ENCODE measurements at regions not wholly inside any gene's neighbourhood (a gene's known extent, or its start where the extent isn't known, plus 50 kb on each side); places are given as distances from the start of the nearest gene placed in this dataset.

DNA sequence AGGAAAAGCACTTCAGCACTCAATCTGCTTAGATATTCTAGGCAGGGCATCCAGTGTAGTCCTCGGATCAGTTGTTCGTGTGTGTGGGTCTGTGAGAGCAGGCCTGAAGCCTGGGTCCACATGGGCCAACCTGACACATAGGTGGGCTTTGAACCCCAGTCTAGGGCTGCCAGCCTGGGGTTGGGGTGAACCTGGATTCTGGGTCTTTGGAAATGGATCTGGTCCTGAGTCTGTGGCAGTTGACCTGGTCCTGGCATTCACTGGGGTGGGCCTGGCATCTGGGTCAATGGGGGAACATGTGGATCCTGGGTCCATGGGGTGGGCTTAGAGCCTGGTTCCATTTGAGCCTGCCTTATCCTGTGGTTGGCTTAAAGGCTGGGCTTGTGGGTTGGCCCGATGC lies 492.6 kb upstream of the MAN1A1 start:
- ChIA-PET CTCF (no interaction called here), POLR2A (no interaction called here)
- no peak overlapping the region for H3K4me2 ChIP-seq
- H3K36me3 ChIP-seq (replicated peaks in 1 of 2; ENCODE audit: control insufficient read depth in 1 of 2, insufficient read depth in 2 of 2, low read length in 1 of 2) = no peaks in the 10 kb centered on the region
- TF ChIP-seq GATA2 (CRISPR knock-in tag; IDR thresholded peaks at IDR 0.05) (no peak), FOSL2 (IDR thresholded peaks at IDR 0.05; ENCODE audit: borderline replicate concordance, low read depth) (no peak)
- TF ChIP-seq, protein P1, sequence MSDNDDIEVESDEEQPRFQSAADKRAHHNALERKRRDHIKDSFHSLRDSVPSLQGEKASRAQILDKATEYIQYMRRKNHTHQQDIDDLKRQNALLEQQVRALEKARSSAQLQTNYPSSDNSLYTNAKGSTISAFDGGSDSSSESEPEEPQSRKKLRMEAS (IDR thresholded peaks at IDR 0.05; ENCODE audit: low read depth) = no peak
- peaks cover 3% of the 10 kb centered on the region; the same call in 1 of the 2 replicates for H3K9me3 ChIP-seq
- H3K27ac ChIP-seq (ENCODE audit: low read depth in 2 of 2, low read length in 1 of 2) = no peak overlapping the region
- DNase-seq = no peak
- no peak overlapping the region for H3K4me3 ChIP-seq (ENCODE audit: low read depth in 2 of 2, low read length in 1 of 2)
- H3K4me1 ChIP-seq (ENCODE audit: control insufficient read depth in 1 of 2, insufficient read depth in 2 of 2, low read depth in 1 of 2, low read length in 1 of 2) = no peaks in the 10 kb centered on the region; a peak in 1 of 4 replicates
- 11% methylated on average over 2 of the region's 3 CpGs for WGBS (ENCODE audit: low lambda C conversion rate)
- H2AFZ ChIP-seq (ENCODE audit: low read depth) = no peak overlapping the region
- no peaks in the 10 kb centered on the region for H4K20me1 ChIP-seq (ENCODE audit: insufficient read depth)
- H3F3A ChIP-seq (replicated peaks; ENCODE audit: insufficient read depth) = no peaks in the 10 kb centered on the region
- no peaks in the 10 kb centered on the region for H3K27me3 ChIP-seq (ENCODE audit: insufficient read depth)
- H3K9me2 ChIP-seq = no peaks in the 10 kb centered on the region
- no peak overlapping the region for H3K9ac ChIP-seq
- no peaks in the 10 kb centered on the region for H3K79me2 ChIP-seq (ENCODE audit: insufficient read depth)

DNA sequence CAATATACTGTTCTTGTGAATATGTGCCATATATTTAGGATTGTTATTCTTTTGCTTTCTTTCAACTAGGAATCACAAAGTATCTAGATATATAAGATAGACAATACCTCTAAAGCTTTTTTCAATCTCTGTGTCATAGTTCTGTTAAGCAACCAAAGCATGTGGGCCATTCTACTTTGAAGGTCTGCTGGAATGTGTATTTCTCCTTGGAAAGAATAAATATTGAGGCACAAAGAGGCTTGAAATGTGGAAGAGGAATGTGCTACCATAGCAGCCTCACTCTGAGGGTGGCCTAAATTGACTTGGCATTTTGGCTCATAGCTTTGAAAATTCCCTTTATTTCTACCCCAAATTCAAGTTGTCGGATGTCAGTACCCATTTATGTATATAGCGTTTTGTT lies 488.5 kb upstream of the MAN1A1 start:
- Histone ChIP-seq H3K27ac (ENCODE audit: low read depth in 2 of 2, low read length in 1 of 2) (no peak overlapping the region), H3K4me1 (ENCODE audit: control insufficient read depth in 1 of 2, insufficient read depth in 2 of 2, low read depth in 1 of 2, low read length in 1 of 2) (no peaks in the 10 kb centered on the region), H3F3A (replicated peaks; ENCODE audit: insufficient read depth) (no peaks in the 10 kb centered on the region), H2AFZ (ENCODE audit: low read depth) (no peak overlapping the region), H3K9me2 (no peaks in the 10 kb centered on the region), H3K27me3 (ENCODE audit: insufficient read depth) (no peaks in the 10 kb centered on the region), H3K36me3 (replicated peaks in 1 of 2; ENCODE audit: control insufficient read depth in 1 of 2, insufficient read depth in 2 of 2, low read length in 1 of 2) (no peaks in the 10 kb centered on the region), H3K9me3 (peaks cover 3% of the 10 kb centered on the region; the same call in 1 of the 2 replicates), H3K4me2 (no peak overlapping the region), H4K20me1 (ENCODE audit: insufficient read depth) (no peaks in the 10 kb centered on the region), H3K4me3 (ENCODE audit: low read depth in 2 of 2, low read length in 1 of 2) (no peak overlapping the region), H3K9ac (no peak overlapping the region), H3K79me2 (ENCODE audit: insufficient read depth) (no peaks in the 10 kb centered on the region)
- ChIA-PET POLR2A (no interaction called here), CTCF (interaction anchor here (0.9 to 1.1 kb wide), 2 partner anchors 13 to 17 kb away, joined by 3 to 4 read pairs; no protein-coding TSS in a partner anchor)
- DNase-seq = no peak
- TF ChIP-seq CHD2 (IDR thresholded peaks at IDR 0.05; ENCODE audit: low read length, partially characterized antibody) (no peak), SMC3 (IDR thresholded peaks at IDR 0.05; ENCODE audit: low read depth, low read length) (no peak), GATA2 (CRISPR knock-in tag; IDR thresholded peaks at IDR 0.05) (no peak), FOSL2 (IDR thresholded peaks at IDR 0.05; ENCODE audit: borderline replicate concordance, low read depth) (no peak), MEF2A (IDR thresholded peaks at IDR 0.05; ENCODE audit: borderline replicate concordance, low read depth) (no peak)
- 79% methylated on average over 2 of the region's 2 CpGs for WGBS (ENCODE audit: low lambda C conversion rate)

DNA sequence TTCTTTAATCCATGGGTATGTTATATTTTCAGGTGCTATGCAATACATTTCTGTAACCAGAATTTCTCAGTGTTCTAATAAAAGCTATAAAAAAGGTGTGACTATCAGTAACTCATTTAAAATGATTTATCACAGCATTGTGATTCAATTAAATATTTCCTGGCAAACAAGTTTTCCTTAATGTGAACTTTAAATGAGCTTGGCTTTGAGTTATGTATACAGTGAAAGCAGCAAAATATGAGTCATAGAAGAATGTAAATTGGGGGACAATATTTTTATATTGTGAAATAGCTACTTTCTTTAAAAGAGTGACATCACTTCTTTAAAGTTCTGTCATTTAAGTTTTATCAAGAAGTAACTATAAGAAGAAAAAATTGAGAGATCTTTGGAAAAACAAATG lies 484.9 kb upstream of the MAN1A1 start:
- ChIA-PET POLR2A (no interaction called here), CTCF (interaction anchor here (0.9 to 1.3 kb wide), 3 partner anchors 9 to 685 kb away, joined by 3 to 4 read pairs (median 3); no protein-coding TSS in a partner anchor)
- Histone ChIP-seq H3K36me3 (replicated peaks in 1 of 2; ENCODE audit: control insufficient read depth in 1 of 2, insufficient read depth in 2 of 2, low read length in 1 of 2) (no peaks in the 10 kb centered on the region), H3K27ac (ENCODE audit: low read depth in 2 of 2, low read length in 1 of 2) (no peak overlapping the region), H4K20me1 (ENCODE audit: insufficient read depth) (no peaks in the 10 kb centered on the region), H3K4me2 (no peak overlapping the region), H3K4me3 (ENCODE audit: low read depth in 2 of 2, low read length in 1 of 2) (no peak overlapping the region), H3F3A (replicated peaks; ENCODE audit: insufficient read depth) (no peaks in the 10 kb centered on the region), H2AFZ (ENCODE audit: low read depth) (0 out of 2 replicates have a peak overlapping the region, but pooled peaks have one; percentile 16), H3K4me1 (ENCODE audit: control insufficient read depth in 1 of 2, insufficient read depth in 2 of 2, low read depth in 1 of 2, low read length in 1 of 2) (no peaks in the 10 kb centered on the region), H3K9ac (no peak overlapping the region), H3K9me2 (no peaks in the 10 kb centered on the region), H3K27me3 (ENCODE audit: insufficient read depth) (no peaks in the 10 kb centered on the region), H3K79me2 (ENCODE audit: insufficient read depth) (no peaks in the 10 kb centered on the region), H3K9me3 (no peaks in the 10 kb centered on the region)
- DNase-seq = no peak
- no peak for TF ChIP-seq GABPA (IDR thresholded peaks at IDR 0.05; ENCODE audit: low read depth)
- TF ChIP-seq SMC3 (IDR thresholded peaks at IDR 0.05; ENCODE audit: low read depth, low read length) = no peak
- TF ChIP-seq, protein P1 (IDR thresholded peaks at IDR 0.05; ENCODE audit: low read depth) = no peak
- no peak for TF ChIP-seq GATA2 (CRISPR knock-in tag; IDR thresholded peaks at IDR 0.05)
- TF ChIP-seq NRF1 (IDR thresholded peaks at IDR 0.05; ENCODE audit: low read depth, low read length) = no peak
- TF ChIP-seq EZH2phosphoT487 (IDR thresholded peaks at IDR 0.05; ENCODE audit: borderline replicate concordance, low read depth) = no peak
- TF ChIP-seq, protein P2, sequence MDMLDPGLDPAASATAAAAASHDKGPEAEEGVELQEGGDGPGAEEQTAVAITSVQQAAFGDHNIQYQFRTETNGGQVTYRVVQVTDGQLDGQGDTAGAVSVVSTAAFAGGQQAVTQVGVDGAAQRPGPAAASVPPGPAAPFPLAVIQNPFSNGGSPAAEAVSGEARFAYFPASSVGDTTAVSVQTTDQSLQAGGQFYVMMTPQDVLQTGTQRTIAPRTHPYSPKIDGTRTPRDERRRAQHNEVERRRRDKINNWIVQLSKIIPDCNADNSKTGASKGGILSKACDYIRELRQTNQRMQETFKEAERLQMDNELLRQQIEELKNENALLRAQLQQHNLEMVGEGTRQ (IDR thresholded peaks at IDR 0.05; ENCODE audit: borderline replicate concordance, low read depth, low read length) = no peak
- TF ChIP-seq, protein P3, sequence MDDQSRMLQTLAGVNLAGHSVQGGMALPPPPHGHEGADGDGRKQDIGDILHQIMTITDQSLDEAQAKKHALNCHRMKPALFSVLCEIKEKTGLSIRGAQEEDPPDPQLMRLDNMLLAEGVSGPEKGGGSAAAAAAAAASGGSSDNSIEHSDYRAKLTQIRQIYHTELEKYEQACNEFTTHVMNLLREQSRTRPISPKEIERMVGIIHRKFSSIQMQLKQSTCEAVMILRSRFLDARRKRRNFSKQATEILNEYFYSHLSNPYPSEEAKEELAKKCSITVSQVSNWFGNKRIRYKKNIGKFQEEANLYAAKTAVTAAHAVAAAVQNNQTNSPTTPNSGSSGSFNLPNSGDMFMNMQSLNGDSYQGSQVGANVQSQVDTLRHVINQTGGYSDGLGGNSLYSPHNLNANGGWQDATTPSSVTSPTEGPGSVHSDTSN (IDR thresholded peaks at IDR 0.05) = no peak
- TF ChIP-seq, protein P4, sequence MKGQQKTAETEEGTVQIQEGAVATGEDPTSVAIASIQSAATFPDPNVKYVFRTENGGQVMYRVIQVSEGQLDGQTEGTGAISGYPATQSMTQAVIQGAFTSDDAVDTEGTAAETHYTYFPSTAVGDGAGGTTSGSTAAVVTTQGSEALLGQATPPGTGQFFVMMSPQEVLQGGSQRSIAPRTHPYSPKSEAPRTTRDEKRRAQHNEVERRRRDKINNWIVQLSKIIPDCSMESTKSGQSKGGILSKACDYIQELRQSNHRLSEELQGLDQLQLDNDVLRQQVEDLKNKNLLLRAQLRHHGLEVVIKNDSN (IDR thresholded peaks at IDR 0.05; ENCODE audit: borderline replicate concordance, low read depth) = no peak
- TF ChIP-seq POLR2AphosphoS5 (IDR thresholded peaks at IDR 0.05; ENCODE audit: low read depth, low read length) = no peak
- TF ChIP-seq, protein P5, sequence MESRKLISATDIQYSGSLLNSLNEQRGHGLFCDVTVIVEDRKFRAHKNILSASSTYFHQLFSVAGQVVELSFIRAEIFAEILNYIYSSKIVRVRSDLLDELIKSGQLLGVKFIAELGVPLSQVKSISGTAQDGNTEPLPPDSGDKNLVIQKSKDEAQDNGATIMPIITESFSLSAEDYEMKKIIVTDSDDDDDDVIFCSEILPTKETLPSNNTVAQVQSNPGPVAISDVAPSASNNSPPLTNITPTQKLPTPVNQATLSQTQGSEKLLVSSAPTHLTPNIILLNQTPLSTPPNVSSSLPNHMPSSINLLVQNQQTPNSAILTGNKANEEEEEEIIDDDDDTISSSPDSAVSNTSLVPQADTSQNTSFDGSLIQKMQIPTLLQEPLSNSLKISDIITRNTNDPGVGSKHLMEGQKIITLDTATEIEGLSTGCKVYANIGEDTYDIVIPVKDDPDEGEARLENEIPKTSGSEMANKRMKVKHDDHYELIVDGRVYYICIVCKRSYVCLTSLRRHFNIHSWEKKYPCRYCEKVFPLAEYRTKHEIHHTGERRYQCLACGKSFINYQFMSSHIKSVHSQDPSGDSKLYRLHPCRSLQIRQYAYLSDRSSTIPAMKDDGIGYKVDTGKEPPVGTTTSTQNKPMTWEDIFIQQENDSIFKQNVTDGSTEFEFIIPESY (IDR thresholded peaks at IDR 0.05; ENCODE audit: borderline replicate concordance, low read depth) = no peak
- TF ChIP-seq NFIC (IDR thresholded peaks at IDR 0.05; ENCODE audit: borderline replicate concordance) = no peak
- no peak for TF ChIP-seq RAD21 (IDR thresholded peaks at IDR 0.05; ENCODE audit: low read length)
